SIG-M5 treated with dmso at 0.1 percent for 504 hours (cell line): ENCODE measurements at regions not wholly inside any gene's neighbourhood (a gene's known extent, or its start where the extent isn't known, plus 50 kb on each side); places are given as distances from the start of the nearest gene placed in this dataset.

Experiments
- DNase-seq: peaks from one replicate; lab custom pipeline; 2025; ENCODE audit not compliant: unreplicated experiment; lab: John Stamatoyannopoulos, UW

GRCh38 chr3:67733269-67733950, 79.0 kb upstream of the SUCLG2 start:
- no peak for DNase-seq

DNA sequence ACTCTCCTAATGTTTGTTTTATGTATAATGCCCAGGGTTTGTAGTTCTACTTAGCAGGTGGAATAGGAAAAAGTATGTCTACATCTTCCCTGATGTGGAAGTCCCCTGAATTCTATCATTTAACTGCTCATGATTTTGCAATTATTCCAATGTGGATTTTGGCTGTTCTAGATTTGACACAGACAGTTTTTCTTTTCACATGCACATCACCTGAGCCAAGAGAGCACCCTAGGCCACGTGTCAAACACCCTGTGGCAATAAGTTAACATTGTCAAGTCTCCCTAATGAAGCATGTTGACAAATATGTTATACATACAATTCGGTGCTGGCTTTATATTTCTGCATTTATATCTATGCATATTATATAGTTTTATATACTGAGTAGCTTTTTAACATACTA, 70.0 kb upstream of the SUCLG2 start:
- no peak for DNase-seq

DNA sequence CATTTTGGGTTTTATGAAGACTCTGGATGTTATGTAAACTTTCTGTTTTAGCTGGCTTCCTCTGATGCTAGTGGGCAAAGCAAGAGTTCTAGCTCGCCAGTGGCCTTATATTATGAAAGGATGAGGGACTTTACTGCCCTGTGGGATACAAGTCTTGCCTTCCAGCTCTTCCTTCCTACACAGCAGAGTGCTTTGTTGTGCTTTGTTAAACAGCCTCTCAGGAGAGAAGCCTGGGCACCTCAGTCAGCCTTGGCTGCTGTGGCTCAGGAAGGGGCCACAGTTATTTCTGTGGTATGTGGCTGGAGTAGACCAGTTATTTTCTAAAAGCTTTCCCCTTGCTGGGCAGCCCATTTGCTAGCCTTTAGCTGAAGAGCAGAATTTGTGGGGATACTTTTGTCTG, 69.5 kb upstream of the SUCLG2 start:
- no peak for DNase-seq

GRCh38 chr3:67719333-67719732, 64.9 kb upstream of the SUCLG2 start:
- DNase-seq = no peak

GRCh38 chr3:67715971-67716370, 61.6 kb upstream of the SUCLG2 start:
- no peak for DNase-seq

DNA sequence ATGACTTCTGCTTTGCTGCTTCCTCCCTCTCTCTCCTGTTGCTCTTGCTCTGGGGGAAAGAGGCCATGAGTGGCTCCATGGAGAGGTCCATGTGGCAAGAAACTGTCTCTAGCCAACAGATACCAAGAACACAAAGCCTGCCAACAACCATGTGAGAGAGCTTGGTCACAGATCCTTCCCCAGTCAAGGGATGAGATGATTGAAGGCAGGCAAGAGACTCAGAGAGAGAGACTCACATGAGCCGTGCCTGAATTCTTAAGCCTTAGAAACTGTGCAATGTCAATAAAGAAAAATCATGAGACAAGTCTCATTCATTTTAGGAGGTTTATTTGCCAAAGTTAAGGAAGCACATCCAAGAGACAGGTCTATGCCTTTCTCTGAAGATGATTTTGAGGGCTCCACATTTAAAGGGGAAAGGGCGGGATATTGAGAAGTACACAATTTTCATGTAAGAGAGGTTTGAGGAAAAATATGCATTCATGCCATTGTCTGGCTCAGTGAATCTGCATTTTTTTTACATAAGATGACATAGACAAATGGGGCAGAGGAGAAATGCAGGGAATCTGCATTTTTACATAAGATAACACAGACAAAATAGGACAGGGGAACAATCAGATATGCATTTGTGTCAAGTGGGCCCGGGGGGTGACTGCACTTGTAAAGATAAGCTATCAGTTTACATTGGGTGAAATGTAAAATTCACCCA, 59.5 kb upstream of the SUCLG2 start:
- no peak for DNase-seq

DNA sequence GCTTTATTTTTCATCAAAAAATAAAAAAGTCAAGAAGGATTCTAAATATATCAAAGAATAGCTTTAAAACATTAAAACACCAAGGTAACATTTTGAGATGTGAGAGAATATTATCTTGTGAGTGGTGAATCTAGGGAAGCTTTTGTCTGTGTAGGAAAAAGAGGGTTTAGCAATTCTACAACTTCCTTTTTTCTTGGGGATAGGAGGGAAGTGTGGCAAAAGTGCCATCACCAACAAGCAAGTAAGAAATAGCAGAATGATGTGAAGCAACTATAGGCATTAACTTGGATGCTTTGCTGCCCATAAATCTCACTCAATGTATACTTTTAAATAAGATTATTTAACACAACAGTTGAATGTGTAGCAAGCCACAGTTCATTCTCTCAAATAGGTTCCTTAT, 57.8 kb upstream of the SUCLG2 start:
- DNase-seq = peak; percentile 58

- no peak for DNase-seq
These were observed 56.0 kb upstream of the SUCLG2 start for GRCh38 chr3:67710396-67710795.

- no peak for DNase-seq
These were observed 52.5 kb upstream of the SUCLG2 start for GRCh38 chr3:67706934-67707333.

DNA sequence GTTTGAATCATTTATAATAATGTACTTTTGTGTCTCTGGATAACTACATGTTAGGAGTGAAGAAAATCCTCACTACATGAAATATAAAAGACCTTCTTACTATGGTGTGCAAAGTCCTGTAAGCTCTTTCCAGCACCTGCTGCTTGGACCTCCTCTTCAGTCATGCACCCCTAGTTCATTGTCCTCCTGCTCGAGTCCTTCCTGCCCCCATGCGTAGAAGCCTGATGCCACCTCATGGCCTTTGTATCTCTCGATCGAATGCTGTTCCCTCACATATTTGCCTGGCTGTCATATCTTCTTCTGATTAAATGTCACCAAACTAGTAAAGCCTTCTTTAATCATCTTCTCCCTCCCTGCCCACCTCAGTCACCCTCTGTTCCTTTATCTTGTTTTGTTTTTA, 49.9 kb upstream of the SUCLG2 start:
- DNase-seq = no peak
